G401 (cell line): ENCODE measurements at regions not wholly inside any gene's neighbourhood (a gene's known extent, or its start where the extent isn't known, plus 50 kb on each side); places are given as distances from the start of the nearest gene placed in this dataset.
"Not testable (repeated sequence)": the region's sequence is repeated elsewhere in the genome, so short reads cannot be mapped to it uniquely, and the experiment has no call there.

Experiments
- DNase-seq: peaks from one replicate; pipeline ENCODE4 v3.0.0-alpha.2; 2015; ENCODE audit warnings: low spot score
- in situ Hi-C: cut with HindIII; loops from 2 replicates; pipeline ENCODE4 v1.10.0; 2016; ENCODE audit warnings: low sequenced_read_pairs, mixed read lengths

DNA sequence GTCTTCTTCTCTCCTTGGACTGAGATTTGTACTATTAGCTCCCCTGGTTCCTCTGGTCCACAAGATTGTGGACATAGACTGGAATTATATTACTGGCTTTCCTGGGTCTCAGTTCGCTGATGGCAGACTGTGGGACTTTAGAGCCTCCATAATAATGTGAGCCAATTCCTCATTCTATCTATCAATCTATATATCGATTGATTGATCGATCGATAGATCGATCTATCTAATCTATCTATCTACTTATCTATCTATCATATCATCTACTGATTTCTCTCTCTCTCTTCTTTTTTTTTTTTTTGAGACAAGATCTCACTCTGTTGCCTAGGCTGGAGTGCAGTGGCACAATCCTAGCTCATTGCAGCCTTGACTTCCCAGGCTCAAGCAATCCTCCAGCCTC lies 51.5 kb upstream of the DDR1 start:
- DNase-seq, result no peak
- in situ Hi-C loops, result no loop called here

GRCh38 chr6:30830438-30830837 lies 53.9 kb upstream of the DDR1 start:
- in situ Hi-C loops, result no loop called here
- DNase-seq, result no peak

GRCh38 chr6:30829639-30830255 lies 54.6 kb upstream of the DDR1 start:
- in situ Hi-C loops, result no loop called here
- no peak for DNase-seq

GRCh38 chr6:30829033-30829432 lies 55.3 kb upstream of the DDR1 start:
- no peak for DNase-seq
- in situ Hi-C loops, result no loop called here

DNA sequence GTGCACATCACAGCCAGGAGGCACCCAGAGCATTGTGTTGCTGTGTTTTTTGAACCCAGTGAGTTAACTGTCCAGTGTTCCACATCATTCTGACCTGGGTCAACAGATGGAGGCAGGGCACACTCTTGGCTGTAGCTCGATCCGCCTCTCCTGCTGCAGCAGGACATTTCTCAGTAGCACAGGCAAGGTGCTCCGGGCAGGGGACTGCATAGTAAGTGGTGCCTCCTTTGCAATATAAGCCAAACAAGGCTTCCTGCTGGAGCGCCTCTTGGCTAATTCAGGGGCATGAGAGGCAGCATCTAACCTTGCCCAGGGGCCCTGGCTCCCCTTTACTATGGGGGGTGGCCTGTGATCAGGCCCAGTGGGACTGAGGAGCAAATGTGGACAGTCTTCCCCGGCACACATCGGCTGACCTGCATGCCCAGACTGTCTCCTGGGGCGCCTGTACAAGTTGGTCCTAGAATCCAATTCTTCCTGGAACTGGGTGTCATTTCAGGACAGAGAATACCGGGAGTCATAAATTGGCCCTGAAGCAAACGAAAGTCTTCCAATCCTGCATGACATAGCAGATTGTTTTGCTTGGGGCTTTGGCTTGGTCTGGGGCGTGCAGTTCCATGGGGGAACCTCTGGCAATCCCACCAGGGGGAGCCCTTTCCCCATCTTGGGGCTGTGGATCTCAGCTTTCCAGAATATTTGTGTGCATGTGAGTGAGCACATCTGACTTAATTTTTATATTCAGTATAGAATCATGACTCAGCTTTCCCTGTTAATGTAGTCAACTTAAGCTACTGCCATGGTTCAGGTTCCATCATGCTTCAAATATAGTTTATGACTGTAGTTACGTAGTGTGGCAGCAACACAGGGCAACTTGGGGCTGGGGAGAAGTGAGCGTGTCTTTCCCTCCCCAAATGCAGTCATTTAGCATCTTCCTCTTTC lies 56.0 kb upstream of the DDR1 start:
- DNase-seq, result peak; percentile 87
- in situ Hi-C loops, result no loop called here

GRCh38 chr6:30826961-30827342 lies 57.4 kb upstream of the DDR1 start:
- DNase-seq, result no peak
- in situ Hi-C loops, result no loop called here

- in situ Hi-C loops, result no loop called here
- no peak for DNase-seq
Observed at GRCh38 chr6:30824698-30825097, 59.6 kb upstream of the DDR1 start.

- in situ Hi-C loops, result no loop called here
Observed at GRCh38 chr6:30823534-30823865, 60.8 kb upstream of the DDR1 start.

DNA sequence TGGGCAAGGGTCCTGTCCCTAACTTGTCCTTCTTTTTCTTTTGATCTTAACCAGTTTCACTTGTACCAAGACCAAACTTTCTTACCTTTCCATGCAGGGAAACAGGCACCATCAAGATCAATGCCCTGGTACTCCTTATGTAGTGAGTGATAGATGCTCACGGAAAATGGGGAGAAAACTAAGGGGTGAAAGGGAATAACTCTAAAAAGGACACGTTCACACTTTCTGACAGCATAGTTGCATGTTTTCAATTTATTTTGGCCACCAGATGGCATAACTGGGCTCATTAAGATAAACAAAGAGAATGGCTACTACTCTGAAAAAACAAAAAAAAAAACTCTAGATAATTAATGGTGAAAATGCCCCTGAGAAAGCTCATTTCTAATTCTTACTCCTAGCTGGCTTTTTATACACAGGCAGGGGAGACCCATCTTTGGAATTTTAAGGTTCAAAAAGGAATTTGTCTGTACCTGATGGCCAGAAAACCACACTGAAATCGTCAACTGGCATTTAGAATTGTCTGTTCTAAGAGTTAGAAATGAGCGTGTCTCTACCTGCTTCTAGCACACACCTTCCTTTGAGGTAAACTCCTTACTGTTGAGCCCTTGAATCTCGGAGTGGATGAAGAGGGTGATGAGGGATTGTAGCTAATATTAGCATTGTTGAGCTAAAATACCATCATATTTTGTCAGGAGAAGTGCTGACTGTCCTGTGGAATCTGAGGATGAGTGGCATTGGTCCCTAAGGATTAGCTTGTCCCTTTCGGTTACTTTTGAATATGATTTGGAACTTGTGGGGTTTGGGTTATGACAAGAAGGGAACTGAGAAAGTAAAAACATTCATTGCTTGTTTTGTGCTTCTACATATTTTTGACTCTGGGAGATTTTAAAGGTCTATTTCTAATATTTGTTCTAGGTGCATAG lies 62.2 kb upstream of the DDR1 start:
- in situ Hi-C loops, result no loop called here
- DNase-seq, result peak; percentile 68

More at GRCh38 chr6:30823534-30823865, 60.8 kb upstream of the DDR1 start:
- DNase-seq, result no peak

DNA sequence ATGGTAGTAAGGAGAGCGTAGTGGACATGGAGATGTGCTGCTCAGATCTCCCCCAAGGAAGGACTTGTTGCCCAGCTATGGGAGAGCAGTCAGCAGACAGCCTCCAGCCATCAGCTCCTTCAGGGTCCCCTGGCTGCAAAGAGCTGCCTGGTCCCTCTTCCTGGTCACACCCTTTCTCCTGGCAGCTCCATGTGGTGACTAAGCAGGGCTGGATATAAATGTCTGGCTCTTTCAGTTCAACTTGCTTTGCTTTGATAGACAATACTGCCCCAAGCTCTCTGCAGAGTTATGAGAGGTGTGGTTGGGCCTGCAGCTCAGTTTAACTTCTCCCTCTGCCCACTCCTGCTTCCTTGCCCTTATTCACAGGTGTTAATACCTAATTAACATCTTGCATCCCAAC lies 64.1 kb upstream of the DDR1 start:
- in situ Hi-C loops, result no loop called here
- DNase-seq, result no peak

GRCh38 chr6:30819297-30819917 lies 64.9 kb upstream of the DDR1 start:
- in situ Hi-C loops, result no loop called here

GRCh38 chr6:30818391-30818841 lies 65.9 kb upstream of the DDR1 start:
- in situ Hi-C loops, result no loop called here
- no peak for DNase-seq

More at GRCh38 chr6:30819297-30819917, 64.9 kb upstream of the DDR1 start:
- no peak for DNase-seq

GRCh38 chr6:30816791-30817739 lies 67.3 kb upstream of the DDR1 start:
- in situ Hi-C loops, result no loop called here
- DNase-seq, result no peak

- DNase-seq, in situ Hi-C loops: not testable (repeated sequence)
Observed at GRCh38 chr6:30816296-30816695, 68.0 kb upstream of the DDR1 start.

DNA sequence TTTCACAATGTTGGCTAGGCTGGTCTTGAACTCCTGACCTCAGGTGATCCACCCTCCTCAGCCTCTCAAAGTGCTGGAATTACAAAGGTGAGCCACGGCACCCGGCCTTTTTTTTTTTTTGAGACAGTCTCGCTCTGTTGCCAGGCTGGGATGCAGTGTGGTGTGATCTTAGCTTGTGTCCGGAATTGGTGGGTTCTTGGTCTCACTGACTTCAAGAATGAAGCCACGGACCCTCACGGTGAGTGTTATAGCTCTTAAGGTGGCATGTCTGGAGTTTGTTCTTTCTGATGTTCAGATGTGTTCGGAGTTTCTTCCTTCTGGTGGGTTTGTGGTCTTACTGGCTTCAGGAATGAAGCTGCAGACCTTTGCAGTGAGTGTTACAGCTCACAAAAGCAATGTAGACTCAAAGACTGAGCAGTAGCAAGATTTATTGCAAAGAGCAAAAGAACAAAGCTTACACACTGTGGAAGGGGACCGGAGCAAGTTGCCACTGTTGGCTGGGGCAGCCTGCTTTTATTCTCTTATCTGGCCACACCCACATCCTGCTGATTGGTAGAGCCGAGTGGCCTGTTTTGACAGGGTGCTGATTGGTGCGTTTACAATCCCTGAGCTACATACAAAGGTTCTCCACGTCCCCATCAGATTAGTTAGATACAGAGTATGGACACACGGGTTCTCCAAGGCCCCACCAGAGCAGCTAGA lies 69.1 kb upstream of the DDR1 start:
- DNase-seq, in situ Hi-C loops: not testable (repeated sequence)

DNA sequence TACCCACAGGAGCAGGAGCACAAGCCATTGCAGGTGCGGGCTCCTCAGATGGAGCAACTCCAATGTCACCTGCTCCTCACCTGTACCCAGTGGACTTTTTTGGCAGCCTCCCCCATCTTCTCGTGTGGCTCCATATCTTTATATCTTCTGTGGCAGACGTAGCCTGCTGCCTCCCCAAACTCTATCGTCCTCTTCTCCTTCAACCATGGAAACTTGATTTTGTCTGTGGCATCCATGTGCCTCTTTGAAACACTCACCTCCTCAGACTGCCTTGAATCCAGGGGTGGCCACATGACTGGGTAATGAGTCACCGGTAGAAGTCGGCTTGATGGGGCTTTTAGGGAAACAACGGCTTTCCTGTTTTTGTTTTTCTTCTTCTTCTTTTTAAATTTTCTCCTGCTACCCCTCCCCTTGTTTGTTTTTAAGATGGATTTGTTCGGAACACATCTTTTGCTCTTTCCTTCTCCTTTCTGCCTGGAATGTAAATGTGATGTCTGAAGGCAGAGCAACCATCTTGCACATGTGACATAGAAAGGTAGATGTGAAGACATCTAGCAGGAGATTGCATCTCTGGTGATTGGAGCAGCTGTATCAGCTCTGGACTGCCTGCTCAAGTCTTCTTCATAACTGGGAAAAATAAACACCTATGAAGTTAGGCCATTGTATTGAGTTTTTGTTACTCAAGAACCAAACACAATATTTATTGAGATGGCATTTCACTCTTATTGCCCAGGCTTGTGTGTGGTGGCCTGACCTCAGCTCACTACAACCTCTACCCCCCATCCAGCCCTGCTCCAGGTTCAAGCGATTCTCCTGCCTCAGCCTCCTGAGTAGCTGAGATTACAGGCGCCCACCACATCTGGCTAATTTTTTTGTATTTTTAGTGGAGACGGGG lies 69.9 kb upstream of the DDR1 start:
- in situ Hi-C loops, result no loop called here
- no peak for DNase-seq
